WTC11 (cell line): ENCODE measurements at regions not wholly inside any gene's neighbourhood (a gene's known extent, or its start where the extent isn't known, plus 50 kb on each side); places are given as distances from the start of the nearest gene placed in this dataset.
"Not testable (repeated sequence)": the region's sequence is repeated elsewhere in the genome, so short reads cannot be mapped to it uniquely, and the experiment has no call there.

Experiments used
- AR ChIP-seq: fragments of 250-450 bp; sonication (Bioruptor Pico); IDR thresholded peaks from 2 replicates; pipeline ENCODE4 v1.9.0; 2021; ENCODE audit warnings: mild to moderate bottlenecking
- JUN ChIP-seq: sonication (generic); formaldehyde crosslinking; IDR thresholded peaks from 2 replicates; pipeline ENCODE4 v1.8.0; 2023; ENCODE audit warnings: mild to moderate bottlenecking, missing genetic modification reagents
- NFYB ChIP-seq: sonication (generic); formaldehyde crosslinking; conservative IDR thresholded peaks from 2 replicates; pipeline ENCODE4 v1.8.0; 2022; ENCODE audit warnings: low read depth, missing genetic modification reagents
- NR3C1 ChIP-seq: sonication (generic); formaldehyde crosslinking; conservative IDR thresholded peaks from 2 replicates; pipeline ENCODE4 v1.8.1; 2023; ENCODE audit warnings: low read depth, mild to moderate bottlenecking, missing genetic modification reagents
- TCF7 ChIP-seq: sonication (generic); formaldehyde crosslinking; IDR thresholded peaks from 2 replicates; pipeline ENCODE4 v1.8.0; 2022; ENCODE audit warnings: mild to moderate bottlenecking, low read depth, missing genetic modification reagents, moderate library complexity
- USF2 ChIP-seq: sonication (generic); formaldehyde crosslinking; IDR thresholded peaks from 2 replicates; pipeline ENCODE4 v1.8.1; 2023; ENCODE audit warnings: mild to moderate bottlenecking, missing genetic modification reagents, moderate library complexity
- ZNF232 ChIP-seq: sonication (generic); formaldehyde crosslinking; IDR thresholded peaks from 2 replicates; pipeline ENCODE4 v1.8.0; 2022; ENCODE audit warnings: mild to moderate bottlenecking, missing genetic modification reagents
- TF ChIP-seq, protein P1 (sequence below): sonication (generic); formaldehyde crosslinking; IDR thresholded peaks from 2 replicates; pipeline ENCODE4 v1.8.1; 2023; ENCODE audit warnings: mild to moderate bottlenecking, moderate library complexity, missing genetic modification reagents
- TF ChIP-seq, protein P2 (sequence below): sonication (generic); formaldehyde crosslinking; IDR thresholded peaks from 2 replicates; pipeline ENCODE4 v1.8.0; 2022; ENCODE audit warnings: mild to moderate bottlenecking, missing genetic modification reagents
- TF ChIP-seq, protein P3 (sequence below): sonication (generic); formaldehyde crosslinking; IDR thresholded peaks from 2 replicates; pipeline ENCODE4 v1.8.1; 2023; ENCODE audit warnings: mild to moderate bottlenecking, missing genetic modification reagents
- TF ChIP-seq, protein P4 (sequence below): fragments of 200-600 bp; IDR thresholded peaks from 2 replicates; pipeline ENCODE4 v1.8.0; 2022; ENCODE audit warnings: antibody characterized with exemption
- TF ChIP-seq, protein P5 (sequence below): sonication (generic); formaldehyde crosslinking; IDR thresholded peaks from 2 replicates; pipeline ENCODE4 v1.8.1; 2023; ENCODE audit warnings: mild to moderate bottlenecking, missing genetic modification reagents, moderate library complexity

DNA sequence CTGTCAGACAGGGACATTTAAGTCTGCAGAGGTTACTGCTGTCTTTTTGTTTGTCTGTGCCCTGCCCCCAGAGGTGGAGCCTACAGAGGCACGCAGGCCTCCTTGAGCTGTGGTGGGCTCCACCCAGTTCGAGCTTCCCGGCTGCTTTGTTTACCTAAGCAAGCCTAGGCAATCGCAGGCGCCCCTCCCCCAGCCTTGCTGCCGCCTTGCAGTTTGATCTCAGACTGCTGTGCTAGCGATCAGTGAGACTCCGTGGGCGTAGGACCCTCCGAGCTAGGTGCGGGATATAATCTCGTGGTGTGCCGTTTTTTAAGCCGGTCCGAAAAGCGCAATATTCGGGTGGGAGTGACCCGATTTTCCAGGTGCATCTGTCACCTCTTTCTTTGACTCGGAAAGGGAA lies 193.9 kb downstream of the RMST start:
- TF ChIP-seq TCF7, AR, ZNF232, USF2, NR3C1, NFYB, JUN (CRISPR knock-in tag): not testable (repeated sequence)
- TF ChIP-seq, protein P1, sequence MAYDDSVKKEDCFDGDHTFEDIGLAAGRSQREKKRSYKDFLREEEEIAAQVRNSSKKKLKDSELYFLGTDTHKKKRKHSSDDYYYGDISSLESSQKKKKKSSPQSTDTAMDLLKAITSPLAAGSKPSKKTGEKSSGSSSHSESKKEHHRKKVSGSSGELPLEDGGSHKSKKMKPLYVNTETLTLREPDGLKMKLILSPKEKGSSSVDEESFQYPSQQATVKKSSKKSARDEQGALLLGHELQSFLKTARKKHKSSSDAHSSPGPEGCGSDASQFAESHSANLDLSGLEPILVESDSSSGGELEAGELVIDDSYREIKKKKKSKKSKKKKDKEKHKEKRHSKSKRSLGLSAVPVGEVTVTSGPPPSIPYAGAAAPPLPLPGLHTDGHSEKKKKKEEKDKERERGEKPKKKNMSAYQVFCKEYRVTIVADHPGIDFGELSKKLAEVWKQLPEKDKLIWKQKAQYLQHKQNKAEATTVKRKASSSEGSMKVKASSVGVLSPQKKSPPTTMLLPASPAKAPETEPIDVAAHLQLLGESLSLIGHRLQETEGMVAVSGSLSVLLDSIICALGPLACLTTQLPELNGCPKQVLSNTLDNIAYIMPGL (CRISPR knock-in tag), result not testable (repeated sequence)
- TF ChIP-seq, protein P2, sequence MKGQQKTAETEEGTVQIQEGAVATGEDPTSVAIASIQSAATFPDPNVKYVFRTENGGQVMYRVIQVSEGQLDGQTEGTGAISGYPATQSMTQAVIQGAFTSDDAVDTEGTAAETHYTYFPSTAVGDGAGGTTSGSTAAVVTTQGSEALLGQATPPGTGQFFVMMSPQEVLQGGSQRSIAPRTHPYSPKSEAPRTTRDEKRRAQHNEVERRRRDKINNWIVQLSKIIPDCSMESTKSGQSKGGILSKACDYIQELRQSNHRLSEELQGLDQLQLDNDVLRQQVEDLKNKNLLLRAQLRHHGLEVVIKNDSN (CRISPR knock-in tag), result not testable (repeated sequence)
- TF ChIP-seq, protein P3, sequence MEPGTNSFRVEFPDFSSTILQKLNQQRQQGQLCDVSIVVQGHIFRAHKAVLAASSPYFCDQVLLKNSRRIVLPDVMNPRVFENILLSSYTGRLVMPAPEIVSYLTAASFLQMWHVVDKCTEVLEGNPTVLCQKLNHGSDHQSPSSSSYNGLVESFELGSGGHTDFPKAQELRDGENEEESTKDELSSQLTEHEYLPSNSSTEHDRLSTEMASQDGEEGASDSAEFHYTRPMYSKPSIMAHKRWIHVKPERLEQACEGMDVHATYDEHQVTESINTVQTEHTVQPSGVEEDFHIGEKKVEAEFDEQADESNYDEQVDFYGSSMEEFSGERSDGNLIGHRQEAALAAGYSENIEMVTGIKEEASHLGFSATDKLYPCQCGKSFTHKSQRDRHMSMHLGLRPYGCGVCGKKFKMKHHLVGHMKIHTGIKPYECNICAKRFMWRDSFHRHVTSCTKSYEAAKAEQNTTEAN, result not testable (repeated sequence)
- TF ChIP-seq, protein P4, sequence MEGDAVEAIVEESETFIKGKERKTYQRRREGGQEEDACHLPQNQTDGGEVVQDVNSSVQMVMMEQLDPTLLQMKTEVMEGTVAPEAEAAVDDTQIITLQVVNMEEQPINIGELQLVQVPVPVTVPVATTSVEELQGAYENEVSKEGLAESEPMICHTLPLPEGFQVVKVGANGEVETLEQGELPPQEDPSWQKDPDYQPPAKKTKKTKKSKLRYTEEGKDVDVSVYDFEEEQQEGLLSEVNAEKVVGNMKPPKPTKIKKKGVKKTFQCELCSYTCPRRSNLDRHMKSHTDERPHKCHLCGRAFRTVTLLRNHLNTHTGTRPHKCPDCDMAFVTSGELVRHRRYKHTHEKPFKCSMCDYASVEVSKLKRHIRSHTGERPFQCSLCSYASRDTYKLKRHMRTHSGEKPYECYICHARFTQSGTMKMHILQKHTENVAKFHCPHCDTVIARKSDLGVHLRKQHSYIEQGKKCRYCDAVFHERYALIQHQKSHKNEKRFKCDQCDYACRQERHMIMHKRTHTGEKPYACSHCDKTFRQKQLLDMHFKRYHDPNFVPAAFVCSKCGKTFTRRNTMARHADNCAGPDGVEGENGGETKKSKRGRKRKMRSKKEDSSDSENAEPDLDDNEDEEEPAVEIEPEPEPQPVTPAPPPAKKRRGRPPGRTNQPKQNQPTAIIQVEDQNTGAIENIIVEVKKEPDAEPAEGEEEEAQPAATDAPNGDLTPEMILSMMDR, result not testable (repeated sequence)
- TF ChIP-seq, protein P5, sequence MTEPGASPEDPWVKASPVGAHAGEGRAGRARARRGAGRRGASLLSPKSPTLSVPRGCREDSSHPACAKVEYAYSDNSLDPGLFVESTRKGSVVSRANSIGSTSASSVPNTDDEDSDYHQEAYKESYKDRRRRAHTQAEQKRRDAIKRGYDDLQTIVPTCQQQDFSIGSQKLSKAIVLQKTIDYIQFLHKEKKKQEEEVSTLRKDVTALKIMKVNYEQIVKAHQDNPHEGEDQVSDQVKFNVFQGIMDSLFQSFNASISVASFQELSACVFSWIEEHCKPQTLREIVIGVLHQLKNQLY (CRISPR knock-in tag), result not testable (repeated sequence)
